HL-60 (cell line): ENCODE measurements at regions not wholly inside any gene's neighbourhood (a gene's known extent, or its start where the extent isn't known, plus 50 kb on each side); places are given as distances from the start of the nearest gene placed in this dataset.

Experiments
- CTCF ChIP-seq: IDR thresholded peaks from one replicate; pipeline ENCODE4 v1.5.1; 2011; ENCODE audit warnings: low read length, control low read depth, inconsistent platforms; ENCODE audit not compliant: insufficient read depth
- REST ChIP-seq: IDR thresholded peaks from 2 replicates; pipeline ENCODE4 v1.6.1; 2012; ENCODE audit warnings: low read depth; ENCODE audit not compliant: insufficient replicate concordance

- TF ChIP-seq CTCF (no peak), REST (no peak)
Measured at GRCh38 chr1:187773168-187773567, 944.4 kb downstream of the PLA2G4A start.
